T-helper 2 cell treated with Interferon-gamma antibody and Interleukin-4, amounts not matched to agents 100 ng/mL and 5 ng/mL, for 36 hours (primary cell): ENCODE measurements at regions not wholly inside any gene's neighbourhood (a gene's known extent, or its start where the extent isn't known, plus 50 kb on each side); places are given as distances from the start of the nearest gene placed in this dataset.

Source experiments
- intact Hi-C: fragments of 100-400 bp; cut with micrococcal nuclease; formaldehyde crosslinking; loops from one replicate; pipeline ENCODE4 v1.15.1; 2023

DNA sequence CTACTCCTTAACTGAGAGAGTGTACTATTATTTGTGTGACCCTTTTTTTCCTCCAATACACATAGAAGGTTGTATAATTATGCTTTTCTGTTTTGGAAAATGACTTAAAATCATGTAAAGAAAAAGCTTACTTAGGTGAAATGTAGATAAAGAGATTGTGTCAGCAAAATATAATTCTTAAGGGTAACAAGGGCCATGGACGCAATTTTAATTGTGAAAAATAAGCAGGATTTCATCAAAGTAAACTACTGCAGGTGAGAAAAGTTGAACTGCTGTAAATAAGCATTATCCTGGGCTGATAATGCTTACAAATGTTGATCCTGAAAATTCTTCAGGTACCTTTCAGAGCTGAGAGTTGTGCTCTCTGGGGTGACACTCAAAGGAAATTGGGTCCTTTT is 141.5 kb downstream of the RPIA start:
- intact Hi-C loops: no loop called here

DNA sequence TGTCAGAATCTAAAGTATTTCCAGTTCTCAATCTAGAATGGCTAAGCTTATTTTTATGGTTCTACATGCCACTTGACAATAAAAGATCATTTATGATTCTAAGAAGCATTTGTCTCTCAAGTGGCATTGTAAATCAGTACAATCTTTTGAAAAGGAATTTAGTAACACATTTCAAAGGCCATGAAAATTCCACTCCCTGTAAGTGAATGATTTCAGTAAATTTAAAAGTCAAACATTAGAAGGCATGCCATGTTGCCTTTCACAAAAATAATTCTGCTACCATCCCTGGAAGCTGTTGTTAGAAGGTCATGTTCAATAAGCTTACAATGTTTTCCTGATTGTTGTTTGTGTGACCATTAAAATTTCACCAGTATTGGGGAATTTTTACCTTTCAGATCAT is 142.9 kb downstream of the RPIA start:
- intact Hi-C loops: no loop called here

DNA sequence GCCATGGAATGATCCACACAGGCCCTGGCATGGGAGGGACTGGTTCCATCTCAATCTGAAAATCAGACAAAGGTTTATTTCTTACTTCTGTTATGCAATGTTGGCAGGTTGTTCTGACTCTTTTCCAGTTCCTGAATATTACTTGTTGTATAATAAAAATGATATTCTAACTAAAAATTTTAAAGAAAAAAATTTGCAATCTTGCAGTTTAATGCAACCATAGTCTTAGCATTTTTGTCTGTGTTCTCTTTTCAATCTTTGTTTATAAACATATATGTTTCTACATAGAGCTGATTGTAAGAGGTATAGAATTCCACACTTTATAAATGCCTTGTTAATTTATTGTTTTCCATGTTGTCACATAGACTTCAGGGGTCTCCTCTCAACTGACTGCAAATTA is 143.4 kb downstream of the RPIA start:
- intact Hi-C loops: no loop called here

- intact Hi-C loops: no loop called here
Measured at GRCh38 chr2:88835726-88836125, 144.3 kb downstream of the RPIA start.

GRCh38 chr2:88836351-88836750 is 144.9 kb downstream of the RPIA start:
- intact Hi-C loops: no loop called here

DNA sequence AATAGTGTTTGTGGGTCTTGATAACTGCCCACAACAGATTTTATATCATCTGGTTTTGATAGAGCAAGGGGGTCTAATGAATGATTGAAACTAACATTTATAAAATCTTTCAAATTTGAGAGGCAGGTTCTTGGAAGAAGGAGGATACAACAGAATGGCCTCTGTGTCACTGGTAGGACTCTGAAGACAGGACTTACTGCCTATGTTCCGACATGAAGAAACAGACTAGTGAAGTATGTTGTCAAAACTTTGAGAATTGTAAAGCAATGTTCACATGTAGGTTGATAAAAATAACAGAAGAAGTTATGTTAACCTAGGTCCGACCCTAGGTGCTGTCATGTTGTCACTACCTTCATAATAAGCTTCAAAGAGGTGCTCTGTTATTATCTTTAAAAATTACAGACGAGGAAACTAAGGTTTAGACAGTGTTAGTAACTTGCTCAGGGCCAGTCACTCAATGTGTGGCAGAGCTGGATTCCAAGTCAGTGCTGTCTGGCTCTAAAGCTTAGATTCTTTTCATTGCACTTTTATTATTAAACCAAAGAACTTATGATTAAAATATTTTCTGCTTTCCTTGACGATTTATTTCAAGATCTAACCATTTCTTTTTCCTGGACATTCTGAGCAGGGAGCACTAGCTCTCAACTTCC is 146.2 kb downstream of the RPIA start:
- intact Hi-C loops: no loop called here

DNA sequence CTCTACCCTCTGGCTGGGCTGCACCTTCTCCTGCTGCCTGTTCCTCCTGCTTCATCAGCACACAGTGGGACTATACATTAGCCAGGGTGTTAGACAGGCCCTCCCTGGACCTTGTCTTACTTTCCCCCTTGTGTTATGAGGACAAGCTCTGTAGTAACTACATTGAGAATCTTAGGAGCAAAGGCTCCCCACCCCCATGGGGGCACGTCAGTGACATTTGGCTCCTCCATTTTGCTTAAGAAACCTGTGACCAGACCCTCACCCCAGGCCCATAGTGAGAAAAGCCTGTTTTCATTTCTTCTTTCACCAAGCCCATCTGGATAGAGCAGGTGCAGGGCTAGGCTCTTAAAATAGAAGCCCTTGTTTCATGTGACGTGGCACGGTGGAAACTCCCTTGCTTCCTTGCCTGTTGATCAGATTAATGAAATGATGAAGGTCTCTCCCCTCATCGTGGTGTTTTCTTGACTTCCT is 146.7 kb downstream of the RPIA start:
- intact Hi-C loops: no loop called here

DNA sequence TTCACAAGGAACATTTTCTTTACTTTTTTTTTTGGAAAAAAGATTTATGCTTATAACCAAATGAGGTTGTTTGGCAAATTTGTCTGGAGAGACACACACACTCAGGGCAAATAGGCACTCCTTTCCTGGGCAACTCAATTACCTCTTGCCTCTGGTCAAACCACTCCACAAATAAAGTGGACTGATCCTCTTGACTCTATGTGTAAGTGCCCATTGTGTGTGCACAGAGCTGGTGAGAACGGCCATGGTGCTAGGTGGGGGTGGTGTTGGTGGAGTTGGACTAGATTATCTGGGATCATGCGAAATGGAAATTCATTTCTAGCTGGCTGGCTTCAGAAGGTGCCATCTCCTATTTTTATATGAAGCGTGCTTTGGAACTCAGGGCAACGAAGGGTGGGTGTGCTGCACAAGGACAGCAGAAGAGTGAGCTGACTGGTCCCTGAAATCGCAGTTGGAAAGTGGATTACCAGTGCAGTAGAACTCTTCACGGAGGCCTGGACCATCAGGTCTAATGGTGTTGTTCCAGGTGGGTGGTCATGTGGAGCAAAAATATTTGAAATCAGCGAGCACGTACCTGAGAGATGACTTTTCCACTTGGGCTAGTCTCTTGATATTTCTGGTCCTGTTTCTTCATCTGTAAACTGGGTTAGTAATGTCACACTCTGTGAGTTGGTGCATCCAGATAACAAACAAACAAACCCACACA is 149.9 kb downstream of the RPIA start:
- intact Hi-C loops: no loop called here

GRCh38 chr2:88842656-88843460 is 151.4 kb downstream of the RPIA start:
- intact Hi-C loops: no loop called here

GRCh38 chr2:88843651-88844050 is 152.2 kb downstream of the RPIA start:
- intact Hi-C loops: no loop called here

GRCh38 chr2:88844960-88845359 is 153.5 kb downstream of the RPIA start:
- intact Hi-C loops: no loop called here

DNA sequence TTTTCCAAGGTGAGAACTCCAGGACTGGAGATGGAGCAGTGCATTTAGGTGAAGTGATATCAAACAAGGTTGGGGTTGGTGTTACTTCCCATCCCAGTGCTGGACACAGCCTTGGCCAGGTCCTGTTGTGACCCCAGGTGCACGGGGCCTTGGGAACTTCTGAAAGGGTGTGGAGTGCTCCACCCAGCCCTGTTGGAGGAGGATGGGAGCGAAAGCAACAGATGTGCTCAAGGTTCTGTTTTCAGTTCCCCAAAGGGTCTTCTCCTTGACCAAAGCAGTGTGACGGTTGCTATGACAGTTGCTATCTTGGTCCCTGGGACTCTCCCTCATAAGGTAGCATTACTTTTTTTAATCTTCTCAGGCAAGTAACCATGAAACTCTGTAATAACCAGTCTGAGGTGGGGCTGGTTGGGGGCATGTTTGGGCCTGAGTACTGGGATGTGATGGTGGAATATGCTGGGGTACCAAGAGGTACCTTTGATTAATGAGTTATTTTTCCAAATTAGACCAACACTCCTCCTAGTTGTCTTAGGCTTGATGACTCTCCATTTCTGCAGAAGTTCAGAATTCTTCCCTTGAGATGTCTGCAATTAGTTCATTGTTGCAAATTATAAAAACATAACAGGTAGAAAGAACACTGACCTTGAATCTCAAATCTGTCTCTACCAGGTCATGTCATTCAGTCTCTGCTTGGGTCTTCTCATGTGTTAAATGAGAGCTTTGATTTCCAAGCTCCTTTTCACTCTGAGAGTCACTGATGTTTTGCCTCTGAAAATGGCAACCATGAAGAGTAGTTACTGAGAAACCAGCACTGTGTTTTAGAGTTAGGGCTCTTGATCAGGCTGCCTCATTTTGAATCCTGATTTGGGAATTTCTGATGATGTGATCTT is 154.5 kb downstream of the RPIA start:
- intact Hi-C loops: no loop called here

GRCh38 chr2:88852753-88853402 is 161.4 kb downstream of the RPIA start:
- intact Hi-C loops: no loop called here

DNA sequence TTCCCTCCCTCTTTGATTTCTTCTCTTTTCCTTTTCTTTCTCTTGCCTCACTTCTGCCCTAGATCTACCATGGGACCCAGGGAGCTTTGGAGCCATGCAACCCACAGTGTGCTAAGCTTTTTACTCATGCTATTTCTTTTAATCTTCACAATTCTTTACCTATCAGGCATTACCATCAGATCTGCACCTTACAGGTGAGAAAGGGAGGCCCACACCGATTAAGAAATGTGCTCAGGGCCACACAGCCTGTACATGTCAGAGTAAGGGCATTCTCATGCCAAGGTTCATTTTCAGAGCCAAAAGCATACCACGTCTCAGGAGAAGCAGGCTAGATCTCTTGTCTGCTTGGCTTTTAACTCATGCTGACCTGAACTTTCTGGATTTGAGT is 161.9 kb downstream of the RPIA start:
- intact Hi-C loops: no loop called here

DNA sequence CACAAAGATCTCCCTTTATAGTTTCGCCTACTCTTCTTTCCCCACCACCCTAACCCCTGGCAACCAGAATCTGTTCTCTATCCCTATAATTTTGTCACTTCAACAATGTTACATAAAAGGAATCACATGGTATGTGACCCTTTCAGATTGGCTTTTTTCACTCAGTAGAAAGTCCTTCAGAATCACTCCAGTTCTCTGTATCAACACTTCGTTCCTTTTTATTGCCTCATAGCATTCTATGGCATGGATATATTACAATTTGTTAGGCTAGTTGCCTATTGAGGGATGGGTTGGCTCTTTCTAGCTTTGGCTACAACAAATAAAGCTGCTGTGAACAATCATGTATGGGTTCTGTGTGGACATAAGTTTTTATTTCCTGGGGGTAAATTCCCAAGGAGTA is 163.1 kb downstream of the RPIA start:
- intact Hi-C loops: no loop called here

GRCh38 chr2:88855620-88856408 is 164.3 kb downstream of the RPIA start:
- intact Hi-C loops: no loop called here

- intact Hi-C loops: no loop called here
Measured at GRCh38 chr2:88856409-88857135, 165.1 kb downstream of the RPIA start.

- intact Hi-C loops: no loop called here
Measured at GRCh38 chr2:88857274-88857741, 165.8 kb downstream of the RPIA start.

GRCh38 chr2:88857951-88858411 is 166.5 kb downstream of the RPIA start:
- intact Hi-C loops: no loop called here
